ENCODE measurements at regions not wholly inside any gene's neighbourhood (a gene's known extent, or its start where the extent isn't known, plus 50 kb on each side); places are given as distances from the start of the nearest gene placed in this dataset.

DNA sequence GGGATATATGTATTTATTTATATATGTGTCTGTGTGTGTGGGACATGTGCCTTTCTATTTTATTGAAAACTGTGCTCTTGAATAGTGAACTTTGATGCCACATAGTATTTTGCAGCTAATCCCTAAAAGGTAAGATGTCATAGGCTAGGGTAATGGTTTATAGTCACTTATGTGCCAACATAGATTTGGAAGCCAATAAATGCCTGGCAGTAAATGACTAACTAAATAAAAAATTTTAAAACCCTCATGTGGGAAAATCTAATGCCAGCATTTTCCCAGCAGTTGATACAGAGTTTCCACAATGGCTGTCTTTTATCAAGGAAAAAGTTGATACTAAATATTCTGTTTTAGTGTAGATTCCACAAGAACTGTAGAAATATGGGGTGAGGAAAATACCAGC lies 101.5 kb upstream of the IMMP2L start:
- Histone ChIP-seq H3K27ac (ENCODE audit: low read depth, low read length, poor library complexity, severe bottlenecking) (no peak overlapping the region), H3K79me2 (ENCODE audit: insufficient read depth, low read length) (no peaks in the 10 kb centered on the region), H3K36me3 (ENCODE audit: insufficient read depth, low read length) (no peaks in the 10 kb centered on the region), H3K9me2 (ENCODE audit: low read depth, low read length) (no peaks in the 10 kb centered on the region), H3K4me2 (ENCODE audit: low read length) (no peak overlapping the region), H3K4me3 (ENCODE audit: low read depth, low read length, poor library complexity, severe bottlenecking) (no peak overlapping the region), H3K4me1 (ENCODE audit: insufficient read depth, low read length, severe bottlenecking) (peaks cover 9% of the 10 kb centered on the region), H3K9me3 (ENCODE audit: low read length) (no peaks in the 10 kb centered on the region), H4K20me1 (ENCODE audit: insufficient read depth, low read length) (no peaks in the 10 kb centered on the region), H2AFZ (ENCODE audit: low read length) (no peak overlapping the region), H3F3A (ENCODE audit: insufficient read depth, low read length) (no peaks in the 10 kb centered on the region), H3K9ac (ENCODE audit: low read length) (no peak overlapping the region), H3K27me3 (ENCODE audit: insufficient read depth, low read length) (no peaks in the 10 kb centered on the region)
- TF ChIP-seq, protein P1, sequence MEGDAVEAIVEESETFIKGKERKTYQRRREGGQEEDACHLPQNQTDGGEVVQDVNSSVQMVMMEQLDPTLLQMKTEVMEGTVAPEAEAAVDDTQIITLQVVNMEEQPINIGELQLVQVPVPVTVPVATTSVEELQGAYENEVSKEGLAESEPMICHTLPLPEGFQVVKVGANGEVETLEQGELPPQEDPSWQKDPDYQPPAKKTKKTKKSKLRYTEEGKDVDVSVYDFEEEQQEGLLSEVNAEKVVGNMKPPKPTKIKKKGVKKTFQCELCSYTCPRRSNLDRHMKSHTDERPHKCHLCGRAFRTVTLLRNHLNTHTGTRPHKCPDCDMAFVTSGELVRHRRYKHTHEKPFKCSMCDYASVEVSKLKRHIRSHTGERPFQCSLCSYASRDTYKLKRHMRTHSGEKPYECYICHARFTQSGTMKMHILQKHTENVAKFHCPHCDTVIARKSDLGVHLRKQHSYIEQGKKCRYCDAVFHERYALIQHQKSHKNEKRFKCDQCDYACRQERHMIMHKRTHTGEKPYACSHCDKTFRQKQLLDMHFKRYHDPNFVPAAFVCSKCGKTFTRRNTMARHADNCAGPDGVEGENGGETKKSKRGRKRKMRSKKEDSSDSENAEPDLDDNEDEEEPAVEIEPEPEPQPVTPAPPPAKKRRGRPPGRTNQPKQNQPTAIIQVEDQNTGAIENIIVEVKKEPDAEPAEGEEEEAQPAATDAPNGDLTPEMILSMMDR (IDR thresholded peaks at IDR 0.05; ENCODE audit: low read length): no peak
- TF ChIP-seq EZH2 (IDR thresholded peaks at IDR 0.05; ENCODE audit: borderline replicate concordance, low read length): no peak

DNA sequence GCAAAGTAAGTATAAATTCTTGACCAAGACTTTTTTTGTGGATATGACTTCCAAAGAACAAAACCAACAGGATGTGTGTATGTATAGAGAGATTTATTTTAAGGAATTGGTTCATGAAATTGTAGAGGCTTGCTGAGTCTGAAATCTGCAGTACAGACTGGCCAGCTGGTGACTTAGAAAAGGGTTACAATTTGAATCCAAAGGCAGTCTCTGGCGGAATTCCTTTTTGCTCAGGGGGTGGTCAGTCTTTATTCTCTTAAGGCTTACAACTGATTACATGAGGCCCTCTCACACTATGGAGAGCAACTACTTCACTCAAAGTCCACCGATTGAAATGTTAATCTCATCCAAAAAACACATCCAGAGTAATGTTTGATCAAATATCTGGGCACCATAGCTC lies 100.1 kb upstream of the IMMP2L start:
- Histone ChIP-seq H3K9me2 (ENCODE audit: low read depth, low read length) (no peaks in the 10 kb centered on the region), H3F3A (ENCODE audit: insufficient read depth, low read length) (no peaks in the 10 kb centered on the region), H3K36me3 (ENCODE audit: insufficient read depth, low read length) (no peaks in the 10 kb centered on the region), H3K9ac (ENCODE audit: low read length) (no peak overlapping the region), H3K27ac (ENCODE audit: low read depth, low read length, poor library complexity, severe bottlenecking) (no peak overlapping the region), H4K20me1 (ENCODE audit: insufficient read depth, low read length) (no peaks in the 10 kb centered on the region), H3K4me2 (ENCODE audit: low read length) (no peak overlapping the region), H3K9me3 (ENCODE audit: low read length) (no peaks in the 10 kb centered on the region), H3K79me2 (ENCODE audit: insufficient read depth, low read length) (no peaks in the 10 kb centered on the region), H3K27me3 (ENCODE audit: insufficient read depth, low read length) (no peaks in the 10 kb centered on the region), H3K4me3 (ENCODE audit: low read depth, low read length, poor library complexity, severe bottlenecking) (no peak overlapping the region), H2AFZ (ENCODE audit: low read length) (no peak overlapping the region), H3K4me1 (ENCODE audit: insufficient read depth, low read length, severe bottlenecking) (no peaks in the 10 kb centered on the region)
- no peak for TF ChIP-seq EZH2 (IDR thresholded peaks at IDR 0.05; ENCODE audit: borderline replicate concordance, low read length)
- TF ChIP-seq, protein P1 (IDR thresholded peaks at IDR 0.05; ENCODE audit: low read length): no peak

DNA sequence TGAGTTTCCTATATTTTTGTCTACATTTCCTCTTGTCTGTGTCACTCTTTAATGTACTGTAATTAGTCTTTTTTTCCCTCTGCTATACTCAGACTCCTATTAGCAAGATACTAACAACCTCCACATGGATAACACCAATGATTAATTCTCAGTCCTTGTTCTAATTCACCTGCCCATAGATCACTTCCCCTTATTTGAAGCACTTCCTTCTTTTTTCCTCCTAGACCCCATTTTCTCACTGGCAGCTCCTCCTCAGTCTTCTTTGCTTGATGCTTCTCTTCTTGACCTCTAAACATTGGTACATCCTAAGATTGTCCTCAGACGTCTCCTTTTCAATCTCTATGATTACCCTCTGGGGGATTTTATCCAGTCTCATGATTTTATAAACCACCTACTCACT lies 98.2 kb upstream of the IMMP2L start:
- Histone ChIP-seq H3K4me3 (ENCODE audit: low read depth, low read length, poor library complexity, severe bottlenecking) (no peak overlapping the region), H3K9ac (ENCODE audit: low read length) (no peak overlapping the region), H3K4me2 (ENCODE audit: low read length) (no peak overlapping the region), H4K20me1 (ENCODE audit: insufficient read depth, low read length) (no peaks in the 10 kb centered on the region), H3K36me3 (ENCODE audit: insufficient read depth, low read length) (no peaks in the 10 kb centered on the region), H3K27ac (ENCODE audit: low read depth, low read length, poor library complexity, severe bottlenecking) (no peak overlapping the region), H3K79me2 (ENCODE audit: insufficient read depth, low read length) (no peaks in the 10 kb centered on the region), H3K4me1 (ENCODE audit: insufficient read depth, low read length, severe bottlenecking) (no peaks in the 10 kb centered on the region), H2AFZ (ENCODE audit: low read length) (no peak overlapping the region), H3K27me3 (ENCODE audit: insufficient read depth, low read length) (no peaks in the 10 kb centered on the region), H3F3A (ENCODE audit: insufficient read depth, low read length) (no peaks in the 10 kb centered on the region), H3K9me2 (ENCODE audit: low read depth, low read length) (no peaks in the 10 kb centered on the region), H3K9me3 (ENCODE audit: low read length) (no peaks in the 10 kb centered on the region)
- TF ChIP-seq, protein P1 (IDR thresholded peaks at IDR 0.05; ENCODE audit: low read length): no peak
- TF ChIP-seq EZH2 (IDR thresholded peaks at IDR 0.05; ENCODE audit: borderline replicate concordance, low read length): no peak

Measured in OCI-LY1 (cell line).